Calu3 (cell line): ENCODE measurements at regions not wholly inside any gene's neighbourhood (a gene's known extent, or its start where the extent isn't known, plus 50 kb on each side); places are given as distances from the start of the nearest gene placed in this dataset.
"Not testable (repeated sequence)": the region's sequence is repeated elsewhere in the genome, so short reads cannot be mapped to it uniquely, and the experiment has no call there.

Experiments
- BruUV-seq: library from RNA; stranded (reverse); fragments of 400-500 nt; replicated peaks from 2 replicates; lab custom pipeline; 2021; lab: Mats Ljungman, UMichigan
- CTCF ChIA-PET: fragments of 300-600 bp; sonication (Branson Sonifier 250); formaldehyde crosslinking; loops from one replicate; lab custom pipeline; 2022; ENCODE audit warnings: antibody characterized with exemption; lab: Charles Lee
- DNase-seq: peaks from one replicate; pipeline ENCODE4 v3.0.0; 2022
- H3K27ac Mint-ChIP-seq: one replicate; pipeline ENCODE4 v1.8.0; 2022; ENCODE audit warnings: mixed read lengths; ENCODE audit not compliant: unreplicated experiment
- H3K27me3 Mint-ChIP-seq: one replicate; pipeline ENCODE4 v1.8.0; 2022; ENCODE audit warnings: mixed read lengths; ENCODE audit not compliant: unreplicated experiment
- H3K36me3 Mint-ChIP-seq: one replicate; pipeline ENCODE4 v1.8.0; 2022; ENCODE audit warnings: mild to moderate bottlenecking, moderate library complexity, mixed read lengths; ENCODE audit not compliant: insufficient read depth, unreplicated experiment
- H3K4me1 Mint-ChIP-seq: one replicate; pipeline ENCODE4 v1.8.0; 2022; ENCODE audit warnings: mild to moderate bottlenecking, low read depth, mixed read lengths; ENCODE audit not compliant: unreplicated experiment
- H3K4me3 Mint-ChIP-seq: one replicate; pipeline ENCODE4 v1.8.0; 2022; ENCODE audit warnings: mild to moderate bottlenecking, low read depth, moderate library complexity, mixed read lengths; ENCODE audit not compliant: unreplicated experiment
- H3K9me3 Mint-ChIP-seq: one replicate; pipeline ENCODE4 v1.8.0; 2022; ENCODE audit warnings: low read depth, mixed read lengths; ENCODE audit not compliant: unreplicated experiment
- CTCF ChIP-seq: fragments of 200-600 bp; IDR thresholded peaks from one replicate; pipeline ENCODE4 v1.8.0; 2022; ENCODE audit warnings: antibody characterized with exemption; ENCODE audit not compliant: unreplicated experiment
- intact Hi-C: fragments of 100-400 bp; cut with micrococcal nuclease; formaldehyde crosslinking; loops from one replicate; pipeline ENCODE4 v1.10.0; 2022; ENCODE audit not compliant: unreplicated experiment

DNA sequence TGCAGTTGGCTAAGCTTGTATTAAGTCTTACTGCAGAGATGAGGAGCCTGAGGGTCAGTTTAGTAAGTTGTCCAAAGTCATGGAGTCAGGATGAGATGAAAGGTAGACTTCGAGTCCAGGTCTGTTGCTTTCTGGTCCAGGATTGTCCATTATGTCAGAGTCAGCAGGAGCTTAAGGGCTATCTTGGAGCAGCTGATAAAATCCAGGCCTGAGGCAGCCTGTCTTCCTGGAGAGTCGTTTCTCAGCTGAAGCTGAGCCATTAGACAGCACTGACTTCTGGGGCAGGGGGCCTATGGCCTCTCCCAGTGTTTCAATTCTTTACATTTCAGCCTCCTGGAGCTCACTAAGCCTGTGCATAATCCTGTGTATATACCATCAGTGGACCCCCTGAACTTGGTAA, 219.5 kb upstream of the GAP43 start:
- no peak for TF ChIP-seq CTCF
- H3K27ac Mint-ChIP-seq: no peak overlapping the region
- H3K36me3 Mint-ChIP-seq: no peaks in the 10 kb centered on the region
- no peaks in the 10 kb centered on the region for H3K27me3 Mint-ChIP-seq
- CTCF ChIA-PET: no interaction called here
- no peak for DNase-seq
- BruUV-seq: no TSS peak
- no peak overlapping the region for H3K4me3 Mint-ChIP-seq
- H3K9me3 Mint-ChIP-seq: no peaks in the 10 kb centered on the region
- intact Hi-C loops: no loop called here
- H3K4me1 Mint-ChIP-seq: peaks cover 9% of the 10 kb centered on the region

GRCh38 chr3:115409596-115409995, 213.7 kb upstream of the GAP43 start:
- Mint-ChIP-seq H3K27me3 (no peaks in the 10 kb centered on the region), H3K27ac (no peak overlapping the region), H3K9me3 (no peaks in the 10 kb centered on the region), H3K4me3 (no peak overlapping the region), H3K4me1 (no peaks in the 10 kb centered on the region), H3K36me3 (no peaks in the 10 kb centered on the region)
- CTCF ChIA-PET: no interaction called here
- BruUV-seq: no TSS peak
- no peak for TF ChIP-seq CTCF
- intact Hi-C loops: no loop called here
- DNase-seq: no peak

DNA sequence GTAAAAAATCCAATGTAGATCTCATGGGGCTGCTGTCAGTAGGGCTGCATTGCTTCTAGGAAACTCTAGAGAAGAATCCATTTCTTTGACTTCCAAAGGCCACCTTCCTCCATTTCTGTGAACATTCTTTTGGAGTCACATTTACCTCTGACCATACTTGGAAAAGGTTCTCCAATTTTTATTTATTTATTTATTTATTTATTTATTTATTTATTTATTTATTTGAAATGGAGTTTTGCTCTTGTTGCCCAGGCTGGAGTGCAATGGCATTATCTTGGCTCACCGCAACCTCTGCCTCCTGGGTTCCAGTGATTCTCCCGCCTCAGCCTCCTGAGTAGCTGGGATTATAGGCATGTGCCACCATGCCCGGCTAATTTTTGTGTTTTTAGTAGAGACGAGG, 208.7 kb upstream of the GAP43 start:
- H3K4me1 Mint-ChIP-seq, H3K9me3 Mint-ChIP-seq, H3K36me3 Mint-ChIP-seq, BruUV-seq, H3K4me3 Mint-ChIP-seq, DNase-seq, CTCF ChIA-PET, H3K27ac Mint-ChIP-seq: not testable (repeated sequence)
- intact Hi-C loops: loop anchor here (5.0 kb wide), 1 partner anchor 42 kb away; no protein-coding TSS in a partner anchor
- peaks cover 28% of the 10 kb centered on the region for H3K27me3 Mint-ChIP-seq

GRCh38 chr3:115415246-115415996, 207.9 kb upstream of the GAP43 start:
- no peak for TF ChIP-seq CTCF
- CTCF ChIA-PET: interaction anchor here (0.6 kb wide), 1 partner anchor 273 kb away, joined by 3 read pairs; no protein-coding TSS in a partner anchor
- Mint-ChIP-seq H3K4me3 (no peak overlapping the region), H3K4me1 (peaks cover 8% of the 10 kb centered on the region), H3K9me3 (no peaks in the 10 kb centered on the region), H3K27me3 (peaks cover 28% of the 10 kb centered on the region), H3K27ac (no peak overlapping the region), H3K36me3 (no peaks in the 10 kb centered on the region)
- no TSS peak for BruUV-seq
- intact Hi-C loops: loop anchor here (5.0 kb wide), 1 partner anchor 43 kb away; no protein-coding TSS in a partner anchor
- no peak for DNase-seq

- H3K27ac Mint-ChIP-seq: no peak overlapping the region
- no TSS peak for BruUV-seq
- CTCF ChIA-PET: no interaction called here
- intact Hi-C loops: loop anchor here (5.0 kb wide), 1 partner anchor 46 kb away; no protein-coding TSS in a partner anchor
- H3K4me1 Mint-ChIP-seq: peaks cover 8% of the 10 kb centered on the region
- no peak for TF ChIP-seq CTCF
- no peaks in the 10 kb centered on the region for H3K9me3 Mint-ChIP-seq
- peaks cover 28% of the 10 kb centered on the region for H3K27me3 Mint-ChIP-seq
- no peak overlapping the region for H3K4me3 Mint-ChIP-seq
- DNase-seq: no peak
- no peaks in the 10 kb centered on the region for H3K36me3 Mint-ChIP-seq
These were observed 204.7 kb upstream of the GAP43 start for GRCh38 chr3:115418583-115418982.
